ENCODE measurements at regions not wholly inside any gene's neighbourhood (a gene's known extent, or its start where the extent isn't known, plus 50 kb on each side); places are given as distances from the start of the nearest gene placed in this dataset.

- Histone ChIP-seq H3K27me3 (no peaks in the 10 kb centered on the region), H3K36me3 (no peaks in the 10 kb centered on the region), H3K4me3 (ENCODE audit: low read depth, low read length) (no peak overlapping the region), H3K4me1 (peaks cover 15% of the 10 kb centered on the region), H3K9me3 (no peaks in the 10 kb centered on the region)
- TF ChIP-seq CTCF (IDR thresholded peaks at IDR 0.05; ENCODE audit: low read depth, low read length): no peak
- no peak for DNase-seq
Observed at GRCh38 chr3:181613813-181614212, 97.9 kb upstream of the SOX2 start.

GRCh38 chr3:181613191-181613590, 98.5 kb upstream of the SOX2 start:
- no peak for TF ChIP-seq CTCF (IDR thresholded peaks at IDR 0.05; ENCODE audit: low read depth, low read length)
- Histone ChIP-seq H3K4me1 (peaks cover 15% of the 10 kb centered on the region), H3K27me3 (no peaks in the 10 kb centered on the region), H3K36me3 (no peaks in the 10 kb centered on the region), H3K9me3 (no peaks in the 10 kb centered on the region), H3K4me3 (ENCODE audit: low read depth, low read length) (no peak overlapping the region)
- DNase-seq: no peak

- Histone ChIP-seq H3K4me1 (peaks cover 5% of the 10 kb centered on the region; the same call in 1 of the 2 replicates), H3K27me3 (no peaks in the 10 kb centered on the region), H3K9me3 (no peaks in the 10 kb centered on the region), H3K36me3 (no peaks in the 10 kb centered on the region), H3K4me3 (ENCODE audit: low read depth, low read length) (no peak overlapping the region)
- no peak for DNase-seq
- TF ChIP-seq CTCF (IDR thresholded peaks at IDR 0.05; ENCODE audit: low read depth, low read length): no peak
Observed at GRCh38 chr3:181610973-181611265, 100.8 kb upstream of the SOX2 start.

- no peaks in the 10 kb centered on the region for H3K36me3 ChIP-seq
- H3K4me3 ChIP-seq (ENCODE audit: low read depth, low read length): no peak overlapping the region
- peaks cover 5% of the 10 kb centered on the region; the same call in 1 of the 2 replicates for H3K4me1 ChIP-seq
- no peak for DNase-seq
- H3K27me3 ChIP-seq: no peaks in the 10 kb centered on the region
- H3K9me3 ChIP-seq: no peaks in the 10 kb centered on the region
- TF ChIP-seq CTCF (IDR thresholded peaks at IDR 0.05; ENCODE audit: low read depth, low read length): no peak
Observed at GRCh38 chr3:181610083-181610972, 101.4 kb upstream of the SOX2 start.

- Histone ChIP-seq H3K9me3 (no peaks in the 10 kb centered on the region), H3K27me3 (no peaks in the 10 kb centered on the region), H3K4me1 (no peaks in the 10 kb centered on the region), H3K36me3 (no peaks in the 10 kb centered on the region), H3K4me3 (ENCODE audit: low read depth, low read length) (no peak overlapping the region)
- no peak for DNase-seq
- TF ChIP-seq CTCF (IDR thresholded peaks at IDR 0.05; ENCODE audit: low read depth, low read length): no peak
Observed at GRCh38 chr3:181609030-181609767, 102.5 kb upstream of the SOX2 start.

- Histone ChIP-seq H3K4me3 (ENCODE audit: low read depth, low read length) (no peak overlapping the region), H3K4me1 (no peaks in the 10 kb centered on the region), H3K27me3 (no peaks in the 10 kb centered on the region), H3K9me3 (no peaks in the 10 kb centered on the region), H3K36me3 (no peaks in the 10 kb centered on the region)
- no peak for TF ChIP-seq CTCF (IDR thresholded peaks at IDR 0.05; ENCODE audit: low read depth, low read length)
- no peak for DNase-seq
Observed at GRCh38 chr3:181604267-181604666, 107.5 kb upstream of the SOX2 start.

Measured in BE2C (cell line).